Mammary epithelial cell (primary cell): ENCODE measurements at regions not wholly inside any gene's neighbourhood (a gene's known extent, or its start where the extent isn't known, plus 50 kb on each side); places are given as distances from the start of the nearest gene placed in this dataset.
"Not testable (repeated sequence)": the region's sequence is repeated elsewhere in the genome, so short reads cannot be mapped to it uniquely, and the experiment has no call there.

ENCODE experiments used
- CTCF ChIP-seq, 2 donors: IDR thresholded peaks in 1 of 2; conservative IDR thresholded peaks in 1 of 2; 2 replicates each; pipeline ENCODE4 v1.5.1; 2011 to 2012; ENCODE audit warnings: inconsistent platforms in 2 of 2, low read length in 2 of 2, mild to moderate bottlenecking in 2 of 2, control low read depth in 1 of 2, low read depth in 1 of 2; ENCODE audit not compliant: insufficient read depth in 1 of 2; ENCODE audit errors: extremely low read depth in 1 of 2
- EZH2 ChIP-seq: IDR thresholded peaks from 2 replicates; pipeline ENCODE4 v1.6.1; 2012; ENCODE audit warnings: low read length, inconsistent platforms, borderline replicate concordance

DNA sequence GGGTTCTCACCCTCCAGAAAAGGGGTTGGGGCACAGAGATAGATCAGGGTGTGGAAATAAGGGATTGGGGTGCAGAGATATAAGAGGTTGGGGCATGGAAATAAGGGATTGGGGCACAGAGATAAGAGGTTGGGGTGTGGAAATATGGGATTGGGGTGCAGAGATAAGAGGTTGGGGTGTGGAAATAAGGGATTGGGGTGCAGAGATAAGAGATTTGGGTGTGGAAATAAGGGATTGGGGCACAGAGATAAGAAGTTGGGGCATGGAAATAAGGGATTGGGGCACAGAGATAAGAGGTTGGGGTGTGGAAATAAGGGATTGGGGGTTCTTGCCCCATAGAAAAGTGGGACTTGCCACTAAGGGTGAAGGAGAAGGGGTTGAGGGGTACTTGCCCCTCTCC, 204.5 kb upstream of the TRPC7 start:
- TF ChIP-seq EZH2; CTCF (conservative IDR thresholded peaks at IDR 0.05 in 1 of 2, IDR thresholded peaks at IDR 0.05 in 1 of 2; ENCODE audit: extremely low read depth in 1 of 2, insufficient read depth in 1 of 2, low read depth in 1 of 2, low read length in 2 of 2): not testable (repeated sequence)
